Thyroid gland (tissue), 4 donors: ENCODE measurements at regions not wholly inside any gene's neighbourhood (a gene's known extent, or its start where the extent isn't known, plus 50 kb on each side); places are given as distances from the start of the nearest gene placed in this dataset.

Source experiments
- POLR2A ChIP-seq, 2 donors: fragments of 450-650 bp; IDR thresholded peaks; one replicate each; pipeline ENCODE4 v1.6.1; 2017; ENCODE audit warnings: antibody characterized with exemption in 2 of 2, mild to moderate bottlenecking in 2 of 2, moderate library complexity in 1 of 2
- TF ChIP-seq, protein P1 (sequence below), 6 experiments: fragments of 200-600 bp in 3 of 6; fragments of 450-650 bp in 3 of 6; sonication (generic) in 3 of 6; IDR thresholded peaks; one replicate each; pipeline ENCODE4 v1.5.1; 2016 to 2019; ENCODE audit warnings: antibody characterized with exemption in 6 of 6, mild to moderate bottlenecking in 2 of 6, inconsistent platforms in 1 of 6, moderate library complexity in 1 of 6

DNA sequence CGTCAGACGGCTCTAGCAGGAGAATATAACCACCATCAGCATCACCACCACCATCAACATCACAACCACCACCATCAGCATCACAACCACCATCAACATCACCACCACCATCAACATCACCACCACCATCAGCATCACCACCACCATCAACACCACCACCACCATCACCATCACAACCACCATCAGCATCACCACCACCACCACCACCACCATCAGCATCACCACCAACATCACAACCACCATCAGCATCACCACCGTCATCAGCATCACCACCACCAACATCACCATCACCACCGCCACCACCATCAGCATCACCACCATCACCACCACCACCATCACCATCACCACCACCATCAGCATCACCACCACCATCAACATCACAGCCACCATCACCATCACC is 210.7 kb downstream of the C9orf50 start:
- TF ChIP-seq POLR2A (IDR thresholded peaks at IDR 0.05): no peak
- TF ChIP-seq, protein P1, sequence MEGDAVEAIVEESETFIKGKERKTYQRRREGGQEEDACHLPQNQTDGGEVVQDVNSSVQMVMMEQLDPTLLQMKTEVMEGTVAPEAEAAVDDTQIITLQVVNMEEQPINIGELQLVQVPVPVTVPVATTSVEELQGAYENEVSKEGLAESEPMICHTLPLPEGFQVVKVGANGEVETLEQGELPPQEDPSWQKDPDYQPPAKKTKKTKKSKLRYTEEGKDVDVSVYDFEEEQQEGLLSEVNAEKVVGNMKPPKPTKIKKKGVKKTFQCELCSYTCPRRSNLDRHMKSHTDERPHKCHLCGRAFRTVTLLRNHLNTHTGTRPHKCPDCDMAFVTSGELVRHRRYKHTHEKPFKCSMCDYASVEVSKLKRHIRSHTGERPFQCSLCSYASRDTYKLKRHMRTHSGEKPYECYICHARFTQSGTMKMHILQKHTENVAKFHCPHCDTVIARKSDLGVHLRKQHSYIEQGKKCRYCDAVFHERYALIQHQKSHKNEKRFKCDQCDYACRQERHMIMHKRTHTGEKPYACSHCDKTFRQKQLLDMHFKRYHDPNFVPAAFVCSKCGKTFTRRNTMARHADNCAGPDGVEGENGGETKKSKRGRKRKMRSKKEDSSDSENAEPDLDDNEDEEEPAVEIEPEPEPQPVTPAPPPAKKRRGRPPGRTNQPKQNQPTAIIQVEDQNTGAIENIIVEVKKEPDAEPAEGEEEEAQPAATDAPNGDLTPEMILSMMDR (IDR thresholded peaks at IDR 0.05): no peak
